Liver (tissue), 2 donors: ENCODE measurements at regions not wholly inside any gene's neighbourhood (a gene's known extent, or its start where the extent isn't known, plus 50 kb on each side); places are given as distances from the start of the nearest gene placed in this dataset.
"Not testable (repeated sequence)": the region's sequence is repeated elsewhere in the genome, so short reads cannot be mapped to it uniquely, and the experiment has no call there.

Source experiments
- CTCF ChIP-seq: fragments of 150-350 bp; IDR thresholded peaks from 2 replicates; pipeline ENCODE4 v1.5.1; 2017; ENCODE audit warnings: improper control_type of control experiment, low read depth, low read length; ENCODE audit not compliant: missing input control
- YY1 ChIP-seq: IDR thresholded peaks from 2 replicates; pipeline ENCODE4 v1.6.1; 2016; ENCODE audit warnings: antibody characterized with exemption, mild to moderate bottlenecking
- donor health status: healthy.

GRCh38 chr3:22706922-22707321 is 496.2 kb upstream of the UBE2E2 start:
- not testable (repeated sequence) for TF ChIP-seq CTCF, YY1
